Rectal smooth muscle tissue (tissue), 1 donor: ENCODE measurements at regions not wholly inside any gene's neighbourhood (a gene's known extent, or its start where the extent isn't known, plus 50 kb on each side); places are given as distances from the start of the nearest gene placed in this dataset.

ENCODE experiments used
- H3K27ac ChIP-seq: one replicate; pipeline ENCODE4 v1.7.0; 2013; ENCODE audit warnings: low read depth, low read length, inconsistent platforms
- H3K27me3 ChIP-seq: one replicate; pipeline ENCODE4 v1.7.0; 2013; ENCODE audit warnings: low read length; ENCODE audit not compliant: control insufficient read depth, insufficient read depth
- H3K36me3 ChIP-seq: one replicate; pipeline ENCODE4 v1.7.0; 2013; ENCODE audit warnings: low read length; ENCODE audit not compliant: control insufficient read depth, insufficient read depth
- H3K4me1 ChIP-seq: one replicate; pipeline ENCODE4 v1.7.0; 2013; ENCODE audit warnings: low read length; ENCODE audit not compliant: control insufficient read depth, insufficient read depth
- H3K4me3 ChIP-seq: one replicate; pipeline ENCODE4 v1.7.0; 2013; ENCODE audit warnings: low read length
- H3K9ac ChIP-seq: one replicate; pipeline ENCODE4 v1.7.0; 2013; ENCODE audit warnings: low read length

- H3K4me1 ChIP-seq, result no peaks in the 10 kb centered on the region
- H3K27me3 ChIP-seq, result no peaks in the 10 kb centered on the region
- H3K27ac ChIP-seq, result no peak overlapping the region
- no peak overlapping the region for H3K4me3 ChIP-seq
- H3K36me3 ChIP-seq, result no peaks in the 10 kb centered on the region
- H3K9ac ChIP-seq, result no peak overlapping the region
These were observed 224.0 kb upstream of the ID2 start for GRCh38 chr2:8457699-8458502.

GRCh38 chr2:8458503-8459459 lies 223.1 kb upstream of the ID2 start:
- Histone ChIP-seq H3K4me1 (no peaks in the 10 kb centered on the region), H3K36me3 (no peaks in the 10 kb centered on the region), H3K27ac (no peak overlapping the region)

GRCh38 chr2:8459474-8459873 lies 222.4 kb upstream of the ID2 start:
- Histone ChIP-seq H3K4me1 (no peaks in the 10 kb centered on the region), H3K27me3 (no peaks in the 10 kb centered on the region), H3K4me3 (no peak overlapping the region), H3K9ac (no peak overlapping the region), H3K36me3 (no peaks in the 10 kb centered on the region), H3K27ac (no peak overlapping the region)

More at GRCh38 chr2:8458503-8459459, 223.1 kb upstream of the ID2 start:
- Histone ChIP-seq H3K9ac (no peak overlapping the region), H3K27me3 (no peaks in the 10 kb centered on the region), H3K4me3 (no peak overlapping the region)

GRCh38 chr2:8461341-8461740 lies 220.5 kb upstream of the ID2 start:
- Histone ChIP-seq H3K4me3 (no peak overlapping the region), H3K36me3 (no peaks in the 10 kb centered on the region), H3K27me3 (no peaks in the 10 kb centered on the region), H3K4me1 (no peaks in the 10 kb centered on the region), H3K9ac (no peak overlapping the region), H3K27ac (no peak overlapping the region)

GRCh38 chr2:8462280-8462679 lies 219.6 kb upstream of the ID2 start:
- Histone ChIP-seq H3K9ac (no peak overlapping the region), H3K27ac (no peak overlapping the region), H3K36me3 (no peaks in the 10 kb centered on the region), H3K27me3 (no peaks in the 10 kb centered on the region), H3K4me3 (no peak overlapping the region), H3K4me1 (no peaks in the 10 kb centered on the region)

GRCh38 chr2:8462899-8463648 lies 218.8 kb upstream of the ID2 start:
- Histone ChIP-seq H3K9ac (no peak overlapping the region), H3K4me3 (no peak overlapping the region), H3K36me3 (no peaks in the 10 kb centered on the region), H3K27ac (no peak overlapping the region), H3K27me3 (no peaks in the 10 kb centered on the region), H3K4me1 (no peaks in the 10 kb centered on the region)

GRCh38 chr2:8465560-8465959 lies 216.3 kb upstream of the ID2 start:
- H3K4me3 ChIP-seq, result no peak overlapping the region
- no peak overlapping the region for H3K27ac ChIP-seq
- H3K27me3 ChIP-seq, result no peaks in the 10 kb centered on the region
- no peaks in the 10 kb centered on the region for H3K36me3 ChIP-seq
- H3K4me1 ChIP-seq, result no peaks in the 10 kb centered on the region
- no peak overlapping the region for H3K9ac ChIP-seq

GRCh38 chr2:8469709-8470493 lies 212.0 kb upstream of the ID2 start:
- Histone ChIP-seq H3K27ac (no peak overlapping the region), H3K4me3 (no peak overlapping the region), H3K36me3 (no peaks in the 10 kb centered on the region), H3K27me3 (no peaks in the 10 kb centered on the region), H3K9ac (no peak overlapping the region), H3K4me1 (no peaks in the 10 kb centered on the region)

- no peaks in the 10 kb centered on the region for H3K36me3 ChIP-seq
- no peak overlapping the region for H3K27ac ChIP-seq
- H3K27me3 ChIP-seq, result no peaks in the 10 kb centered on the region
- no peaks in the 10 kb centered on the region for H3K4me1 ChIP-seq
- no peak overlapping the region for H3K4me3 ChIP-seq
- H3K9ac ChIP-seq, result no peak overlapping the region
These were observed 209.1 kb upstream of the ID2 start for GRCh38 chr2:8472545-8473323.

GRCh38 chr2:8475349-8476031 lies 206.4 kb upstream of the ID2 start:
- Histone ChIP-seq H3K4me1 (no peaks in the 10 kb centered on the region), H3K9ac (no peak overlapping the region), H3K4me3 (no peak overlapping the region), H3K27ac (no peak overlapping the region), H3K36me3 (no peaks in the 10 kb centered on the region), H3K27me3 (no peaks in the 10 kb centered on the region)
